Stimulated activated CD4-positive, alpha-beta T cell treated with anti-CD3 and anti-CD28 coated beads, Interleukin-1b, Interleukin-23, amount 100 ng/mL, for 48 hours (primary cell): ENCODE measurements at regions not wholly inside any gene's neighbourhood (a gene's known extent, or its start where the extent isn't known, plus 50 kb on each side); places are given as distances from the start of the nearest gene placed in this dataset.
"Not testable (repeated sequence)": the region's sequence is repeated elsewhere in the genome, so short reads cannot be mapped to it uniquely, and the experiment has no call there.

Source experiments
- DNase-seq: peaks from one replicate; pipeline ENCODE4 v3.0.0-alpha.2; 2020

DNA sequence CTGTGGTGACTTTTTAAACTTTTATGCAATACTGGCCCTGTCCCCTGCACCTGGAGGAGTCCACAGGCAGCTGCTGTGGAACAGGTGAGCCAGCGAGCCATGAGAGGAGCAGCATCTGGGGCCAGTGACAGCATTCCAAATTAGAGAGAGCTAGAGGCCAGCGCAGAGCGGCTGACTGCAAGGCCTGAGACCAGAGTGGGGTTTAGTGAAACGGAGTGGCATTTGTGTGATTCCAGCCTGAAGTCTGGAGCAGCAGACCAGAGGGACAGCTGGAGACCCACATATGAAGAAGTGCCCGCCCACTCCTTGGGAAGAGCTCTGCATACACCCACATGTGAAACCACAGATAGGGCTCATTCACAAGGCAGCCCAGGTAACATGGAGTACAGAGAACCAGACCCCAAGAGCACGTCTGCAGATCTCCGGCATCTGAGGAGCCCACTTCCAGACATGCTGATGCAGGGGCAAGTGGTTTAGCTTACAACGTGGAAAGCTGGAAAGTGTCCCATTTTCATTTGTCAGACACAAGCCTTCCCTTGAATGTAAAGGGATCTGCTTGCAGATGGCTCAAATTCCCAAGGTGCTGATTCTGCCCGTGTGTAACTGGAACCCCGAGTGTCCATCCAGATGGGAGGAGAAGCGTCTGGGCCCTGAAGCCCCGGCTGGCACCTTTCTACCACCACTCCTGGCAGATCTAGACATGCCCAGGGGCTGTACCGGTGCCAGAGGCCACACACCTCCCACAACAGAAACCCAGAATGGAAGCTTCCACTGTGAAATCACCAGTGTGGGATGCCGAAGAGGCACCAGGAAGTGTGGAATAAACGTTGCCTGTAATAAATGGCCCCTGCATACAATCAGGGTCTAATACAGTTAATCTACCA is 256.0 kb upstream of the TCERG1L start:
- no peak for DNase-seq

- no peak for DNase-seq
Measured at GRCh38 chr10:131568866-131569265, 257.3 kb upstream of the TCERG1L start.

- no peak for DNase-seq
Measured at GRCh38 chr10:131569851-131570715, 258.6 kb upstream of the TCERG1L start.

- DNase-seq, result no peak
Measured at GRCh38 chr10:131570716-131571307, 259.3 kb upstream of the TCERG1L start.

- DNase-seq, result no peak
Measured at GRCh38 chr10:131571346-131571745, 259.8 kb upstream of the TCERG1L start.

DNA sequence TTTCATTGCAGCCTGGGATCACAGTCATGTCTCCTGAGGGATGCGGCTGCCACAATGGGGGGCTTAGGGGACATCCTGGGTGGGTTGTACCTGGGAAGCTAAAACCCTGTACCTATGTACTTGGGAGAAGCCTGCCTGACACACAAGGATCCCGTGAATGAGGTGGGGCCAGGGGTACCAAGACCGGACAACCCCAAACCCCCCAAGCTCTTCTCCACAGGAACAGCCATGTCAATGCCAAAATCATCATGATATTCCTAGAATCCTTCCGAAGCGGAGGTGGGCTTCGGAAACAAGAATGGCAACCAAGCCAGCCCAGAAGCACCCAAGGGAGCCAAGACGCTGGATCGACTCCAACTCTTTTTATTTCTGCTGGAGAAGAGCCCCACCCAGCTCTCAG is 260.3 kb upstream of the TCERG1L start:
- no peak for DNase-seq

- DNase-seq, result no peak
Measured at GRCh38 chr10:131573256-131573655, 261.7 kb upstream of the TCERG1L start.

DNA sequence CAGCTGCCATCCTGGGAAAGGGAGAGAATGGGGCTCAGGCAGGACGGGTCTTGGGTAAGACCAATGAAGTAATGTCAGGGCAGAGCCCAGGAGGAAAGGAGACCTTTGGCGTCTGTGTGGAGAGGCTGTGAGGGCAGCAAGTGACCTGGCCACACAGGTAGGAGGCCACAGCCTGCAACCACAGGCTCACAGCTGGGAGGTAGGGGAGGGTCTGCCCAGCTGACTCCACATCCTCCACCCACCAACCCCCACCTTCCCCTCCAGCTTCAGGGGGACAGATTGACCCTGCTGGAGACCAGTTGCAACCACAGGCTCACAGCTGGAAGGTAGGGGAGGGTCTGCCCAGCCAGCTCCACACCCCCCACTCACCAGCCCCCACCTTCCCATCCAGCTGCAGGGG is 262.2 kb upstream of the TCERG1L start:
- no peak for DNase-seq

DNA sequence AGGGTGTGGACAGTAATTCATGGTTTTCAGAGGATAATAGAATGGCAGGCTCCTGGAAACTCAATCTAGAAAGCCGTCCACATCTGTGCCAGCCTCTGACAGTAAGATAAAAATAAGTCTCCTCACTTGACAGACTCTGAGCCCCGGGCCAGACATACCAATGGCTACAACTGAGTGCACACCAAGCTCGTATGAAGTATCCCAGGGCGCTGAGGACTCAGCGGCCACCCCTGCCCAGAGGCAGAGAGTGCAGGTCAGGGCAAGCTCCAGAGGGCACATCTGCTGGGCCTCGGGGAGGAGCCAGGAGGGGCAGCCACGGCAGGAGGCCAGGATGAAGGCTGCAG is 262.8 kb upstream of the TCERG1L start:
- no peak for DNase-seq

DNA sequence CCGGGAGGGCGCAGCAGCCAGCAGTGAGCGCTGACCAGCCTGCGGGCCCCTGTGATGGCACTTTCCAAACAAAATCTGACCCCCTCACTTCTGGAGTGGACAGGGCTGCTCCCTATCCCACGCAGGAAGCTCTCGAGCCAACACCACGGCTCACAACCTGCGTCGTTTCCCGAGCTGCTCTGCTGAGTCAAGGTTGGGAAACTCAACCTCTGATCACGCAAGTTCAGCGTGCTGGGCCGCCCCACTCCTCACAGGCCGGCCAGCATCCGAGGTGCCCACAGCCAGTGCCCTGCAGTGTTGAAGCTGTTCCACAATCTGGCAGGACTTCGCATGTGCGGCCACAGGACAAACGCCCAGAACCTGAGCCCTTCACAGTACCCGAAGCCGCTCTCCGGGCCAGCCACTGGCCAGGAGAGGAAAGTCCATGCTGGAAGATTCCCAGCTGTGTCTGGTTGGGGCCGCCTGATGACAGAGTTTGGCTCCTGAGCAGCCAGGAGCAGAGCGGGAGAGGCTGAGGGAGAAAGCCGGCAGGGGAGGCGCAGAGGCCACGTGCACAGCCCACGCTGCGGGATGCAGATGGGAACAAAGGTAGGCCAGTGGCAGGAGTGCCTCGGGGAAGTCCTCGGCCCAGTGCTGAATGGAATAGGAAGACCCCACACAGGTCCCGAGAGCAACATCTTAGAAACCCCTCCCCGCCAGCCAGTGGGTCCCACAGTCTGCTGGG is 263.3 kb upstream of the TCERG1L start:
- no peak for DNase-seq

- no peak for DNase-seq
Measured at GRCh38 chr10:131575877-131576276, 264.4 kb upstream of the TCERG1L start.

DNA sequence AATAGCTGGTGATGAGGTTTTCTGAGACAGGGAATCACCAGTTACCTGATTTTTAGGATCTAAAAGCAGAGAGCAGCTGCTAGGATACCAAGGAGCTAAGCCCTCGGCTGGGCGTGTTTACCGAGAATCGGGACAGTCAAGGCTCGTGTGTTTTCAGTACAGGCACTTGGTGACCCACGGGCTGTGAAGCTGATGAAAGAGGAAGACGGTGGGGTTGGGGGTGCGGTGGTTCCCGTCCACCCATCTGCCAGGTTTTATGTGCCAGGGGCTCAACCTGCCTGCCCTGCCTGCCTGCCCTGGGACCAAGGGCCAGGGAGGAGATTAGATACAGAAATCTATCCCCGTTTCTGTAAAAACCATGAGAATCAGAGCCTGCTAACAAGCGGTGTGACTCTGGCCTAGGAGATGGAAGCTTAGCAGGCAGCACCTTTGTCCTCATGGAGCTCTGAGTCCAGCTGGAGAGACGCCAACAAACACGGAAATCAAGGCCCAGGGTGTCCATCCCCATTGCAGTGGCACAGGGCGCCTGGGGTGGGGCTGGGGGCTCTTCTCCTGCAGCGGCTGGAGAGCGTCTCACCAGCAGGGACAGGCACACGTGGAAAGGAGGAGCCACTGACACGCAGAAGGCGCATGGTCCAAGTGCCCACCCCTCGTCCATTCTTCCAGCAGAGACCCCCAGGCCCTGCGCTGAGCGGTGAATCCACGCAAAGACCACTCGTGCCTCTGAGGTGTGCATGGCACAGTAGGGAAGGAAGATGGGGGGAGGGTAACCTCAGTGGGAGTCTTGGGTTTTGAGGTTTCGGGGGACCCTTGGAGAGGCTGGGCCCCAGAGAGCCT is 265.0 kb upstream of the TCERG1L start:
- no peak for DNase-seq

- no peak for DNase-seq
Measured at GRCh38 chr10:131577178-131577555, 265.6 kb upstream of the TCERG1L start.

- no peak for DNase-seq
Measured at GRCh38 chr10:131577786-131578471, 266.4 kb upstream of the TCERG1L start.

DNA sequence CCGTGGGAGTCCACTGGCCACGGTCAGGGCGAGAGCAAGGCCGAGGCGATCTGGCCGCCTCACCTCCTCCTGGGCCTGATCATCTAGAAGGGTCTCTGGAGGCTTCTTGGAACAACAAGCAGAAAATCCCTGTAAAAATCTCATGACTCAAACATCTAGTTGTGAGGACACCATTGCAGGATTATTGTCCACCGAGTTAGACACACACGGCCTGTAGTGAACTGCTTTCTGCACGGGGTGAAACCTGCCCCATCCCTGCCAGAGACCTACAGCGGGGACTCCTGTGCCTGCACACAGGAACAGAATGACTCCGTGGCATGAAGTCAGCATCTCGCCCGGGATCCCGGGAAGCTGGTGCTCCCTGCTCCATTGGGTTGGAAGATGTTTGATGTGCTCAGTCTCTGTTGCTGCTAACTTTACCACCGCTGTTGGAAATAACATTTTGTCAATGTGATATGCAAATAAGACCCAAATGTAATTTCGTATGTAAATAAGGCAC is 267.0 kb upstream of the TCERG1L start:
- DNase-seq, result no peak

DNA sequence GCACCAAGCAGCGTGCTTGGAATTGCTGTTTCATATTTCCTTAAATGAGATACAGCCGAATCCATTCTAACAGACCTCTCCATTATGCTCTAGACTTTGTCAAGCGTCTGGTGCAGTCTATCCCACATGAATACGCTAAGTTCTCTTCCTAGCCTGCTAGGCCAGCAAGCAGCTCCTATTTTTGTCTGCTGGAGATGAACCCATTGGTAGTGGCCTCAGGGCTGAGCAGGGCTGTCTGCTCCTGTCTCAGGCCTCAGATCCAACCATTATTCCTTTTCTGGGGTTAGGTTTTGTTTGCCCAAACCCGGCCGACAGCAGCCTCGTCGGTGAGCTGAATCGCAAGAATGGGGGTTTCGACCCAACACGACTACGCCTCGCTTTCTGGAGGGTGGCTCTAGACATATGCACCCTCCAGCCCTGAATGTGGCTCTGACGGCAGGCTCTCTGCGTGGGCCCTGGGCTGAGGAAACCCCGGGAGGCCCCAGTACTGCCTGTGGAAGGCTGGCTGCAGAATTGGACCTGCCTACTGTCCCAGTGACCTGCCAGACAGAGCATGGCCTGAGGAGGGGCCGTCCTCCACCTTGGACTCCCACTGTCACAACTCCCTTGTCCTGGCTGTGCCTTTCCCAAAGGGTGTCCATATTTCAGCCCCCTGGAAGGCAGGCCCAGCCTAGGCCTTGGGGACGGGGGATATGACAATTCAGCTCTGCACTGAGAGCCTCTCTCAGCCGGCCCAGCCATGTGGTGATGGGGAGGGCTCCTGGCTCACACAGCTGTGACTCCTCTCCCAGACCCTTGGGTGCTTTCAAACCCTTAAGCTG is 267.9 kb upstream of the TCERG1L start:
- no peak for DNase-seq

GRCh38 chr10:131580076-131580652 is 268.6 kb upstream of the TCERG1L start:
- DNase-seq, result no peak

- DNase-seq, result no peak
Measured at GRCh38 chr10:131580674-131581073, 269.2 kb upstream of the TCERG1L start.

GRCh38 chr10:131581547-131581946 is 270.0 kb upstream of the TCERG1L start:
- DNase-seq, result not testable (repeated sequence)

DNA sequence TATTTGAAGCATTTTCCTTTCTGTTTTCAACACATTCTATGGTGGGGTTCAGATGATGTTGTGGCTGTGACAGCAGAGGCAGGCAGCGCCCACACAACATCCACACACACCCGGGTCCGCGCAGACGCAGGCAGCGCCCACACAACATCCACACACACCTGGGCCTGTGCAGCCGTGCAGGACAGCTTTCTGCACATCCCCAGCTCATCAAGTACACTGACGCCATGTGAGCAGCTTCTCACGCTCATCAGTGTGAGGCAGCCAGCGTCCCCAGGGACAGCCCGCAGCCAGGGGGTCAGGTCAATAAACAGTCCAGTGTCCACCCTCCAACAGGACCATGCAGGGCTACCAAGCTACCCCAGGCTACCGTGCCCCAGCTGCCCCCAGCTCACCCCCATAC is 272.8 kb upstream of the TCERG1L start:
- no peak for DNase-seq
